ENCODE measurements at regions not wholly inside any gene's neighbourhood (a gene's known extent, or its start where the extent isn't known, plus 50 kb on each side); places are given as distances from the start of the nearest gene placed in this dataset.
"Not testable (repeated sequence)": the region's sequence is repeated elsewhere in the genome, so short reads cannot be mapped to it uniquely, and the experiment has no call there.

GRCh38 chr12:33514893-33515292 lies 75.3 kb upstream of the SYT10 start:
- H3K9ac ChIP-seq (ENCODE audit: low read length): no peak overlapping the region
- no peak for DNase-seq (ENCODE audit: low read depth)

GRCh38 chr12:33519566-33519965 lies 79.9 kb upstream of the SYT10 start:
- Histone ChIP-seq H3K36me3 (ENCODE audit: control insufficient read depth, insufficient read depth, low read length, severe bottlenecking) (no peaks in the 10 kb centered on the region), H3K4me1 (ENCODE audit: control insufficient read depth, insufficient read depth, low read length) (no peaks in the 10 kb centered on the region), H3K27me3 (replicated peaks; ENCODE audit: control insufficient read depth, insufficient read depth, low read length) (no peaks in the 10 kb centered on the region), H3K4me3 (ENCODE audit: low read length) (no peak overlapping the region), H3K9me3 (ENCODE audit: control insufficient read depth, low read length) (no peaks in the 10 kb centered on the region), H3K9ac (ENCODE audit: low read length) (no peak overlapping the region)
- DNase-seq (ENCODE audit: low read depth): no peak

More at GRCh38 chr12:33514893-33515292, 75.3 kb upstream of the SYT10 start:
- Histone ChIP-seq H3K4me3 (ENCODE audit: low read length) (no peak overlapping the region), H3K9me3 (ENCODE audit: control insufficient read depth, low read length) (no peaks in the 10 kb centered on the region), H3K36me3 (ENCODE audit: control insufficient read depth, insufficient read depth, low read length, severe bottlenecking) (no peaks in the 10 kb centered on the region), H3K4me1 (ENCODE audit: control insufficient read depth, insufficient read depth, low read length) (no peaks in the 10 kb centered on the region), H3K27me3 (replicated peaks; ENCODE audit: control insufficient read depth, insufficient read depth, low read length) (no peaks in the 10 kb centered on the region)

- H3K27me3 ChIP-seq (replicated peaks; ENCODE audit: control insufficient read depth, insufficient read depth, low read length); DNase-seq (ENCODE audit: low read depth); H3K36me3 ChIP-seq (ENCODE audit: control insufficient read depth, insufficient read depth, low read length, severe bottlenecking); H3K9me3 ChIP-seq (ENCODE audit: control insufficient read depth, low read length); H3K9ac ChIP-seq (ENCODE audit: low read length); H3K4me3 ChIP-seq (ENCODE audit: low read length); H3K4me1 ChIP-seq (ENCODE audit: control insufficient read depth, insufficient read depth, low read length): not testable (repeated sequence)
Measured at GRCh38 chr12:33520505-33521302, 81.1 kb upstream of the SYT10 start.

- H3K9ac ChIP-seq (ENCODE audit: low read length): no peak overlapping the region
- DNase-seq (ENCODE audit: low read depth): no peak
- no peak overlapping the region for H3K4me3 ChIP-seq (ENCODE audit: low read length)
- H3K36me3 ChIP-seq (ENCODE audit: control insufficient read depth, insufficient read depth, low read length, severe bottlenecking): no peaks in the 10 kb centered on the region
- no peaks in the 10 kb centered on the region for H3K4me1 ChIP-seq (ENCODE audit: control insufficient read depth, insufficient read depth, low read length)
- H3K27me3 ChIP-seq (replicated peaks; ENCODE audit: control insufficient read depth, insufficient read depth, low read length): no peaks in the 10 kb centered on the region
- H3K9me3 ChIP-seq (ENCODE audit: control insufficient read depth, low read length): peaks cover 2% of the 10 kb centered on the region
Measured at GRCh38 chr12:33529031-33529430, 89.4 kb upstream of the SYT10 start.

GRCh38 chr12:33529810-33530209 lies 90.2 kb upstream of the SYT10 start:
- no peak for DNase-seq (ENCODE audit: low read depth)
- Histone ChIP-seq H3K4me3 (ENCODE audit: low read length) (no peak overlapping the region), H3K9ac (ENCODE audit: low read length) (no peak overlapping the region), H3K4me1 (ENCODE audit: control insufficient read depth, insufficient read depth, low read length) (no peaks in the 10 kb centered on the region), H3K9me3 (ENCODE audit: control insufficient read depth, low read length) (peaks cover 2% of the 10 kb centered on the region), H3K27me3 (replicated peaks; ENCODE audit: control insufficient read depth, insufficient read depth, low read length) (no peaks in the 10 kb centered on the region), H3K36me3 (ENCODE audit: control insufficient read depth, insufficient read depth, low read length, severe bottlenecking) (no peaks in the 10 kb centered on the region)

- no peaks in the 10 kb centered on the region for H3K27me3 ChIP-seq (replicated peaks; ENCODE audit: control insufficient read depth, insufficient read depth, low read length)
- no peaks in the 10 kb centered on the region for H3K9me3 ChIP-seq (ENCODE audit: control insufficient read depth, low read length)
- H3K4me1 ChIP-seq (ENCODE audit: control insufficient read depth, insufficient read depth, low read length): no peaks in the 10 kb centered on the region
- no peak overlapping the region for H3K4me3 ChIP-seq (ENCODE audit: low read length)
- DNase-seq (ENCODE audit: low read depth): no peak
- H3K36me3 ChIP-seq (ENCODE audit: control insufficient read depth, insufficient read depth, low read length, severe bottlenecking): no peaks in the 10 kb centered on the region
- no peak overlapping the region for H3K9ac ChIP-seq (ENCODE audit: low read length)
Measured at GRCh38 chr12:33531261-33531660, 91.6 kb upstream of the SYT10 start.

GRCh38 chr12:33533527-33533926 lies 93.9 kb upstream of the SYT10 start:
- Histone ChIP-seq H3K9me3 (ENCODE audit: control insufficient read depth, low read length) (no peaks in the 10 kb centered on the region), H3K36me3 (ENCODE audit: control insufficient read depth, insufficient read depth, low read length, severe bottlenecking) (no peaks in the 10 kb centered on the region), H3K9ac (ENCODE audit: low read length) (no peak overlapping the region), H3K4me1 (ENCODE audit: control insufficient read depth, insufficient read depth, low read length) (no peaks in the 10 kb centered on the region), H3K4me3 (ENCODE audit: low read length) (no peak overlapping the region), H3K27me3 (replicated peaks; ENCODE audit: control insufficient read depth, insufficient read depth, low read length) (no peaks in the 10 kb centered on the region)
- no peak for DNase-seq (ENCODE audit: low read depth)

- Histone ChIP-seq H3K9me3 (ENCODE audit: control insufficient read depth, low read length) (peaks cover 3% of the 10 kb centered on the region), H3K9ac (ENCODE audit: low read length) (no peak overlapping the region), H3K4me3 (ENCODE audit: low read length) (no peak overlapping the region), H3K27me3 (replicated peaks; ENCODE audit: control insufficient read depth, insufficient read depth, low read length) (no peaks in the 10 kb centered on the region), H3K4me1 (ENCODE audit: control insufficient read depth, insufficient read depth, low read length) (no peaks in the 10 kb centered on the region), H3K36me3 (ENCODE audit: control insufficient read depth, insufficient read depth, low read length, severe bottlenecking) (no peaks in the 10 kb centered on the region)
- no peak for DNase-seq (ENCODE audit: low read depth)
Measured at GRCh38 chr12:33536431-33536830, 96.8 kb upstream of the SYT10 start.

- Histone ChIP-seq H3K36me3 (ENCODE audit: control insufficient read depth, insufficient read depth, low read length, severe bottlenecking) (no peaks in the 10 kb centered on the region), H3K4me1 (ENCODE audit: control insufficient read depth, insufficient read depth, low read length) (no peaks in the 10 kb centered on the region), H3K9me3 (ENCODE audit: control insufficient read depth, low read length) (peaks cover 20% of the 10 kb centered on the region), H3K4me3 (ENCODE audit: low read length) (no peak overlapping the region), H3K9ac (ENCODE audit: low read length) (no peak overlapping the region), H3K27me3 (replicated peaks; ENCODE audit: control insufficient read depth, insufficient read depth, low read length) (no peaks in the 10 kb centered on the region)
- DNase-seq (ENCODE audit: low read depth): no peak
Measured at GRCh38 chr12:33546004-33546403, 106.4 kb upstream of the SYT10 start.

GRCh38 chr12:33547084-33547483 lies 107.5 kb upstream of the SYT10 start:
- H3K9ac ChIP-seq (ENCODE audit: low read length): no peak overlapping the region

GRCh38 chr12:33550214-33550613 lies 110.6 kb upstream of the SYT10 start:
- DNase-seq (ENCODE audit: low read depth); H3K36me3 ChIP-seq (ENCODE audit: control insufficient read depth, insufficient read depth, low read length, severe bottlenecking); H3K9me3 ChIP-seq (ENCODE audit: control insufficient read depth, low read length); H3K27me3 ChIP-seq (replicated peaks; ENCODE audit: control insufficient read depth, insufficient read depth, low read length); H3K4me1 ChIP-seq (ENCODE audit: control insufficient read depth, insufficient read depth, low read length); H3K9ac ChIP-seq (ENCODE audit: low read length); H3K4me3 ChIP-seq (ENCODE audit: low read length): not testable (repeated sequence)

More at GRCh38 chr12:33547084-33547483, 107.5 kb upstream of the SYT10 start:
- no peaks in the 10 kb centered on the region for H3K4me1 ChIP-seq (ENCODE audit: control insufficient read depth, insufficient read depth, low read length)
- H3K9me3 ChIP-seq (ENCODE audit: control insufficient read depth, low read length): peaks cover 12% of the 10 kb centered on the region
- no peaks in the 10 kb centered on the region for H3K27me3 ChIP-seq (replicated peaks; ENCODE audit: control insufficient read depth, insufficient read depth, low read length)
- DNase-seq (ENCODE audit: low read depth): no peak
- H3K36me3 ChIP-seq (ENCODE audit: control insufficient read depth, insufficient read depth, low read length, severe bottlenecking): no peaks in the 10 kb centered on the region
- no peak overlapping the region for H3K4me3 ChIP-seq (ENCODE audit: low read length)

- Histone ChIP-seq H3K9ac (ENCODE audit: low read length) (no peak overlapping the region), H3K9me3 (ENCODE audit: control insufficient read depth, low read length) (no peaks in the 10 kb centered on the region), H3K4me3 (ENCODE audit: low read length) (no peak overlapping the region), H3K27me3 (replicated peaks; ENCODE audit: control insufficient read depth, insufficient read depth, low read length) (no peaks in the 10 kb centered on the region), H3K4me1 (ENCODE audit: control insufficient read depth, insufficient read depth, low read length) (no peaks in the 10 kb centered on the region), H3K36me3 (ENCODE audit: control insufficient read depth, insufficient read depth, low read length, severe bottlenecking) (no peaks in the 10 kb centered on the region)
- no peak for DNase-seq (ENCODE audit: low read depth)
Measured at GRCh38 chr12:33551006-33551405, 111.4 kb upstream of the SYT10 start.

Data from adipocyte (in vitro differentiated cells).